NCI-H2227 (cell line): ENCODE measurements at regions not wholly inside any gene's neighbourhood (a gene's known extent, or its start where the extent isn't known, plus 50 kb on each side); places are given as distances from the start of the nearest gene placed in this dataset.
"Not testable (repeated sequence)": the region's sequence is repeated elsewhere in the genome, so short reads cannot be mapped to it uniquely, and the experiment has no call there.

Experiments
- DNase-seq: peaks from one replicate; lab custom pipeline; 2025; ENCODE audit not compliant: unreplicated experiment; lab: John Stamatoyannopoulos, UW

DNA sequence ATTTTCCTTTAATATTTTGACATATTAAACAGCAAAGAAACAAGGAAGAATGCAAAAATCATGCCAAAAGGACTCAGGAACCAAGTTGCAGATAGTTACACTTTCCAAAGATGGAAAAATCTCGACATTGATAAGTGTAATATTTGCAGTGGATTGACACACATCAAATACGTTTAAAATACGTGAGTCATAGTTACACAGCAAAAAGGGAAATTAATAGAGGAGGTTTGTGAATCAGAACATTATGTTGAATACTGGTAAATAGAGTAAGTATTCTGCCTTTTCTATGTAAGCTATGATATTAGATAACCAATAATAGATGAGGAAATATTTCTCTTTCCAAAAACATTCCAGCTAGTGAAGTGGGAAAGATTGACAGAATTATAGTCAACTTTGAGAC lies 1761.3 kb upstream of the IGFBP7 start:
- no peak for DNase-seq

DNA sequence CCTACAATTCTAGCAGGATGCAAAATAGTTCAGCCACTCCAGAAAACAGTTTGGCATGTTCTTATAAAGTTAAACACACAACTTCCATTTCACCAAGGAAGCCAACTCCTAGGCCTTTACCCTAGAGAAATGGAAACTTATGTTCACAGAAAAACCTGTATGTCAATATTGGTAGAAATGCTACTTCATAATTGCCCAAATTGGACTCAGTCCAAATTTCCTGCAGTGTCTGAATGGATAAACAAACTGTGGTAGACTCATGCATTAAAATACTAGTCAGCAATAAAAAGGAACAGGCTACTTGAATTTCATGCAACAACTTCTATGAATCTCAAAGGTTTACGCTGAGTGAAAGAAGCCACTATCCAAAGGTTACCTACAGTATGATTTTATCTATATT lies 1738.8 kb upstream of the IGFBP7 start:
- no peak for DNase-seq

DNA sequence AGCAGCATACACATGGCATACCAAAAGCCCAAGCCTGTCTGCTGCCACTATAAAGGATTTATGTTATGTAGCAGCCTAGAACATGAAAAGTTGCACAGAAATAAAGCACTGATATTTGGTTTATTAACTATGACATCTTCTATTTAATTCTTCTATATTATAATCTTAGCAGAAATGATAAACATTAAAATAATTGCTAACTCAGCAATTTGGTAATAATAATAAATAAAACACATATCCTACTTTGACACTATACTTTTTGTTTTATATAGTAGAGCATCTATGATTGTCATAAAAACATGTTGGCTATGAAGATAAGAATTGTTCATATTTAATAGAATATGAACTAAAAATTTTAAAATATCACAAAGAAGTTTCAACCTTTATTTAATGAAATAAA lies 1733.3 kb upstream of the IGFBP7 start:
- no peak for DNase-seq

DNA sequence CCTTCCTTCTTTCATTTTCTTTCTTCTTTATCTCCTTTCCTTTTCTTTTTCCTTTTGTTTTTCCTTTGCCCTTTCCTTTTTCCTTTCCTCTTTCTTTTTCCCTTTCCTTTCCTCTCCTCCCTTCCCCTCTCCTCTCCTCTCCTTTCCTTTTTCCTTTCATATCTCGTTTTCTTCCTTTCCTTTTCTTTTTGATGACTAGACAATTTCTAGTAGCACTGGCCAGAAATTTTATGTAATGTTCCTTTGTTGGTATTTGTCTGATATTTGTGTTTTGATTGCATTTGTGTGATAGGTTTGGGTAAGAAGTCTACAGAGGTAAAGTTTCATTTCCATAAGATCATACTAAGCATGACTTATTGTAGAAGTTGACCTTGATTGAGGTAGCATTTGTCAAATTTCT lies 1722.9 kb upstream of the IGFBP7 start:
- no peak for DNase-seq

DNA sequence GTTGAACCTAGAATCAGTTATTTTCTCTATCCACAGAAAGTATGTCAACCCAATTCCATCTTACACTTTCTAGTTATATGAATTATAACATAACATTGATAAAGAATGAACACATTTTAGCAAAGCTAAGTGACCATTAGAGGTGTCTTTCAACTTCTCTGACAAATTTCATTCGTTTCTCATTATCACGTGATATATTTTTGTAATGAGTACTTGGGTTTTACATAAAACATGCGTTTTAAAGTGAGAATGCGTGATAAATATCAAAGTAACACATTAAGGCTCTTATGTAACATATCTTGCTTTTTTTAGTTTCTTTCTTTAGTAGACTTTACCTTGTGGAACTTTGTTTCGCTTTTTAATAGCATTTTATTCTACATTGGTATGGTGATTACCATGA lies 1715.1 kb upstream of the IGFBP7 start:
- DNase-seq: no peak

DNA sequence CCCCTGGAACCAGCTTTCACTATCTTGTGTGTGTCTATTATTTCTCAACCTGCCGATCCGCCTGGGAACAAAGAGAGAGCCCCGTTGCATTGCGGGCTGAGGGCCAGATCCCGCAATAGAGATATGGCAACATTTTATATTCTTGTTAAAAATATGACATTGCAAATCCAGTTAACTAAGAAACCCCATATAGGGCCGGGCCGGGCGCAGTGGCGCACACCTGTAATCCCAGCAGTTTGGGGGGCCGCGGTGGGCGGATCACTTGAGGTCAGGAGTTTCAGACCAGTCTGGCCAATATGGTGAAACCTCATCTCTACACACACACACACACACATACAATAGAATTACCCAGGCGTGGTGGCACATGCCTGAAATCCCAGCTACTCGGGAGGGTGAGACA lies 1708.4 kb upstream of the IGFBP7 start:
- not testable (repeated sequence) for DNase-seq

DNA sequence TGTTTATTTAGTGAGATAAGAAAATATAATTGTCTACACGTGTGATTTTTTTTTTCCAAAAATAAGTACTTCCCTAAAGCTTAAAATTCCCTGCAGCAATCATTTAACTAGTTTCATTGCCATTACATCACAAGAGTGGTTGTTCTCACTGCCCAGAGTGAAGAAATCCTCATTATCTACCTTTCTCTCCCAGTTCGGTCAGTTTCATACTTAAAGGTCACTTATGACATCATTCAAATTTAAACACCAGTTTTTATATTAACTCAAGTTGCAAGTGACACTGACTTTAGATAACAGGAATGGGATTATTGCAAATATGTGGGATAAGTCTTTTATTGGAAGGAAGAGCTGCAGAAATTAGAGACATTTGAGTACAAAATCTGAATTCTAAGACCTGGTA lies 1699.8 kb upstream of the IGFBP7 start:
- DNase-seq: no peak

DNA sequence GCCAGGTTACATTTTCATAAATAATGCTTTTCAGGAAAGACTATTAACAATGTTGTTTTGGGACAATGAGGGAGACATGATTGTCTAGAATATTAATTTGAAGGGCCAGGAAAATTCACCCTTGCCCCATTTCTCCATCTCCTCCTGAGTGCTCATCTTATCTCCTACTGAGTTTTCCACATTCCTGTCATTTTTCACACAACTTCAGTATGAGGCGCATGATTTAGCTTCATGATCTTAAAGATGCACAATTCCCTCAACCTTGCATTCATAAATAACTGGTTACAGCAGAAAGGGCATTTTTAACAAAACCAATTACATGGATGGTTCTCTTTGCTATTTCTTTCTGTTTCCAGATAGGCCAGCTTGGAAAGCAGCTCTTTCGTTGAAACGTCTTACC lies 1699.2 kb upstream of the IGFBP7 start:
- DNase-seq: no peak

DNA sequence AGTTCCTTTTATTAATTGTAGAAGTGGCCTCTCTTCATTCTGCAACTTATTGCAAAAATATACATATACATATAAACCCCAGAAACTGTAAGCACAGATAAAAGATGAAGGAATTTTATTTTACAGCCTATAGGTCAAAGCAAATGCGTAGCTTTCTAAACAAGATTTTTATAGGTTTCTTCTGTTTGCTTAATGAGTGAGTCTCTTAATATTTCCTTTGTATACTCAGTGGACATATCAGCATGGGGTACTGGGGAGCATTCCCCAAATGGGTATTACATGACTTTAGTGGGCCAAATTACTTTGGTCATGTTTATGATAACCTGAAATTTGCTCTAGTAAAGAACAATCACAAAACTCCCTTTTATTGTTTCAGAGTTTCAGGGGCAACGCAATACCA lies 1698.6 kb upstream of the IGFBP7 start:
- no peak for DNase-seq

DNA sequence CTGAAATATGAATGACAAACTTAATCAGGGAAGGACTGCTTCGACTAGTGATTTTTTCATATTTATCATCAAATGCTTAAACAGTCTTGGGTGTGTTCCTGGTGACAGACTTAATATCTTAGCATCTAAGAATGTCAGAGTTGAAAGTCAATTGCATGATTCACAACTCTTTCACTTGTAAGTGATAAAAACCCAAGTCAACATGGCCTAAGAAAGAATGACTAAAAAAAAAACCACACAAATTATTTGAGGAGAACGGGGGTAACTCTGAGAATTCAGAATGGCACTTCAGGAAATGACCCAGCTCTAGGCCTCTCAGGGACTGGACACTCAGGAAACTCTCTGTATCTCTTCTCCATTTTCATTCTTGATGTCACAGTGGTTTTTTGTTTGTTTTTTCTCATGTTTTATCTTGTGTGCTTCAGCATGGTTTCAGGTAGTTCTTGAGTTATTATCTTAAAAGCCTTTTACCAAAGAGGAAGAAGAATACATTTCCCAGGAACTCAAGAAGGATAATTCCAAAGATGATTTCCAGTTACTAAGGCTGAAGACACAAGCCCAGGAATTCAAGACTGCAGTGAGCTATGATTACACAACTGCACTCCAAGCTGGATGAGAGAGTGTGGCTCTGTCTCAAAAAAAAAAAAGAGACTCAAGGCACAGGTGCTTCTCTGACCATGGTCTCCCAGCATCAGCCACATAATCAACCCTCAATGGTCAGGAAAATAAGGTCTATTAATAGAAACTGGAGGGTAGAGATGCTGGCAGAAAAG lies 1697.8 kb upstream of the IGFBP7 start:
- DNase-seq: no peak

DNA sequence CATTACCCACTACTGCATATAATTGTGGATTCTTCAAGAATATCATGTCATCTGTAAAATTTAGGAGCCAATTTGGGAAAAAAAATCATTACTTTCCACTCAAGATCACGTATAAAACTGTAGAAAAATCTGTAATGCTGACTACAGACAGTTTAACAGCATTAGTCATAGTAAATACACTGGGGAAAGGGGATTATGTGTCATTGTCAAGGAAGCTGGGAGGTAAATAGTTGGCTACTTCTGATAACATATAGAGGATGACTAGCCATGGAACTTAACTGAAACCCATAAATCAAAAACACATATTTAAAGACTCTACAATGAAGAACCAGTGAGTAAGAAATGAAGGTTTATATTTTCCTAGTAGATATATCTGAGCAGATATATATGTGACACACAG lies 1666.4 kb upstream of the IGFBP7 start:
- no peak for DNase-seq

DNA sequence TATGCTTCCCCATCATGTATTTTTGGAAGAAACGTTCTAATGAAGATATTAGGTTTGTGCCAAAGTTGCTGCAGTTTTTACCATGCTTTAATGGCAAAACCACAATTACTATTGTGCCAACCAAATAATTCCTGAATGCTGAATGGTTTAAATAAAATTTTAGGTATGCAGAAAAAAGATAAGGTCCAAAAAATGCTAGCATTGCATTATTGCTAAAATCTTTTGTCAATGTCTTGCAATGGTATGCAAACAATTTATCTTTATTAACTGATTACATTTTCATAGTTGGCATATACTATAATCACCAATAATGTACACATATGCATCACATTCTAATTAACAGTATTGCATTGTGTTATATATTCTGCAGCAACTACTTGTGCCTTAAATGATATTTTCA lies 1657.4 kb upstream of the IGFBP7 start:
- DNase-seq: no peak

DNA sequence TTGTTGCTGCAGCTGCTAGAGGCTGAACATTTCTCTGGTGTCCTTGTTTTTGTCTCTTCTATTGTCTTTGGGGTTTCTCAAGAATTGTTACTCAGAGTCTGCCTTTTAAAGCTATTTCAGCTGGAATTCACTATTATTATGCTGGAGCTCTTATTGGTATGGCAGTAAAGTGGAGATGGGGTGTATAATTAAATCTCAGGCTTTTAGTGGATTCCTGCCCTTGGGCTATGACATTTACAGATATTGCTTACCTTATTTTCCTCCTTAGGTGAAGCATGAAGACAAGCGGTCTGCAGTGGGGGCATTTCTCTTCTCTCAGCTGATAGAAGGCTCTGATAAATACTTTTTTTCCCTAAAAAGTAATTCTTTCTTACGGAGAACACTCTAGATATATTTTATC lies 1656.6 kb upstream of the IGFBP7 start:
- no peak for DNase-seq

DNA sequence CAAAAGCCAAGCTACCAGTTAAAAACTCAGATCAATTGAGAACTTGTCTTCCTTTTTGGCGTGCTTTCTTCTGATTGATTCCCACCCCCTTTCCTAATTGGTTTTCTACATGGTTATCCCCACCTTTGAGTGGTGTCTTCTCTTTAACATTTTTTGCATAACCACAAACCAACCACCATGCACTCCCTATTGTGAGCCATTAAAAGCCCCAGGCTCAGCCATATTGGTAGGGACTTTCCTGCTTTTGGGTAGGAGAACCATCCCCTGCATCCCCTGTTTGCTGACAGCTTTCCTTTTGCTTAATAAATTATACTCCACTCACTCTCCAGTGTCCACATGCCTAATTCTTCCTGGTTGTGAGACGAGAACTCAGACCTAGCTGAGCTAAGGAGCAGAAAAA lies 1651.4 kb upstream of the IGFBP7 start:
- no peak for DNase-seq

DNA sequence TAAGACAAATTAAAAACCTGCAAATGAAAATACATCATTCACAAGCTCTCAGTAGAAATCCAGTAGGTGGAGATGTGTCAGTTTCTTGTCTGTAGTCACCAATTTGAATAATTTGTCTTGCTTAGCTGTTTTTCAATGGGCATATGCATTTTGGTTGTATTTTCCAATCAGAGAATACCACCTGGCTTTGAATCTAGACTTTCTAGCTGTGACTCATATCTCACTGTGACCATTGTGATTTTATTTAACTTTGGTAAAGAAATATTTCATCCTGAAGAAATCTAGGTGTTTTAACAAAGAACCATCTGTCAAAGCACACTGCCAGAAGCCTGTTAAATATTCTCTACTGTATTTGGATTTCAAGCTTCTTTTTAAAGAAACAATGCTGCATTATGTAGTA lies 1650.6 kb upstream of the IGFBP7 start:
- DNase-seq: no peak

DNA sequence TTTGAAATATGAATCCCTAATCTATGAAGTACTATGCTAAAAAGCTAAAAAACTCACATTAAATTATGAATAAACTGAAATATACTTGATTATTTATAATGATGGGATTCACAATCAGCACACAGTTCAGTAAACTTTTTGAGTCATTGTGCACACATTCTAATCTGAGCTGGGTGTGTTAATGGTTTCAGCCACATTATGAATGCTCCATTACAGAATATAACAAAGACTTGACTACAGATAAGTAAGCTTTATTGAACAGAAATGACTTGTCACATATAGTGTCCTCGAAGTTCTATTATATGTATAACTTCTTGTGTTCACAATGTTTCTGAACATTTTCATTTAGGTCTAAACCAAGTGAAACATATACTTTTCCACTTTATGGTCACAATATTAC lies 1649.9 kb upstream of the IGFBP7 start:
- DNase-seq: no peak

DNA sequence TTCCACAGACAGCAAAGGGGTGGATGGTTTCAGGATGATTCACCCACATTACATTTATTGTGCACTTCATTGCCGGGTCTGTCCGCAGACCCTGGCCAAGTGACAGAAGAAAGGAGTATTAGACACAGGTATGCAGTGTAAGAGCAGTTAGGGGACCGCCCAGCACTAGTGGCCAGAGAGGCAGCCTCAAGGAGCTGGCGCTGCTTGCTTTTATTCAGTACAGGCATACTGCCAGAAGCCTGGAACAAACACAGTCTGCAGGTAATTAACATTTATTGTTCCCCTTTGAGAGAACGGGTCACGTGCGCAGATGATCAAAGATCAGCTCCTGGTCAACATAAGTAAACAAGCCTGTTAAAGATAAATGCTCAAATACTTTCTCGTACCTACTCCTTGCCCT lies 1639.0 kb upstream of the IGFBP7 start:
- no peak for DNase-seq

DNA sequence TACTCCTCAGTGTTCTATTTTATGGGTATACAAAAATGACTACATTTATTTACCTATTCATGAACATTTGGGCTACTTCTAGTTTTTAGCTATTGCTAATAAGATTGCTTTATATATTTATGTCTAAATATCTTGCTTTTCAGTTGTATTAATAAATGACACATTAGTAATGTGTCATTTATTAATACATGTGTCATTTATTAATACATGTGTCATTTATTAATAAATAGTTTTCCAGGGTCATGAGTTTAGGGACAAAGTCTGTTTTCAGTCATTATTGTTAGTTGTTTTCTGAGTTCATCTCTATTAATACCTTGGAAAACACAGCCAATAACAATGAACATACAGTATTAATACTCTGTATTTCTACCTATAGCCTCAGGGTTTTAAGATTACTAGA lies 1630.7 kb upstream of the IGFBP7 start:
- DNase-seq: no peak

DNA sequence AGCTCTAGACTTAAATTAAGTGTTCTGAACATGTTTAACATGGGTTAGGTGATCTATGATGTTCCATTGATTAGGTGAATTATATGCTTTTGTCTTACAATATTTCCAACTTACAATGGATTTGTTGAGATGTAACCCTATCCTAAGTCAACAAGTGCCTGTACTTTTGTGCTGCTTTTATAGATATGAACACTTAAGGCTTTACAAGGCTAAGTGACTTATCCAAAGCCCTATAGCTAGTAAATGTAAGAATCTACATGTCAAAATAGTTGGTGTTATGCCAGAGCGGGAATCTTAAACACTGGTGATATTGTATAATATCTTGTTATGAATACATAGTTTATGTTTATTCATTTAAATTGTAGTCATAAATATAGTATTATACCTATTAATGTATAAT lies 1629.1 kb upstream of the IGFBP7 start:
- DNase-seq: no peak

DNA sequence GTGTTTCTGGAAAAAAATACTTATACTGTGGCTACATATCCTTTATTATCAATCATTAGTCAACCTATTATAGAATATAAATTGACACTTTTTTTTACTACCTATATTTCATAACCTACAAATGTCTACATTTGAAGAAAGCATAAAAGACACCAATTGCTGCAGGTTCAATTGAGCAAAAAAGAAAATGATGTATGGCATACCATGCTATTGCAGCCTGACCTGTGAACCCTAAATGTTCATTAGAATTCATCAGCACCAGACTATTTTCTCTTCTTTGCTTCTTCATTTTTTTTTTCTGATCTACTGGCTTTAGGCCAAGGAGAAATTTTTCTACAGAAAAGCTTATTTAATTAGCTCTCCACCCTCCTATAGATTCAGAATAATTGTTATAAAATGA lies 1628.2 kb upstream of the IGFBP7 start:
- no peak for DNase-seq

DNA sequence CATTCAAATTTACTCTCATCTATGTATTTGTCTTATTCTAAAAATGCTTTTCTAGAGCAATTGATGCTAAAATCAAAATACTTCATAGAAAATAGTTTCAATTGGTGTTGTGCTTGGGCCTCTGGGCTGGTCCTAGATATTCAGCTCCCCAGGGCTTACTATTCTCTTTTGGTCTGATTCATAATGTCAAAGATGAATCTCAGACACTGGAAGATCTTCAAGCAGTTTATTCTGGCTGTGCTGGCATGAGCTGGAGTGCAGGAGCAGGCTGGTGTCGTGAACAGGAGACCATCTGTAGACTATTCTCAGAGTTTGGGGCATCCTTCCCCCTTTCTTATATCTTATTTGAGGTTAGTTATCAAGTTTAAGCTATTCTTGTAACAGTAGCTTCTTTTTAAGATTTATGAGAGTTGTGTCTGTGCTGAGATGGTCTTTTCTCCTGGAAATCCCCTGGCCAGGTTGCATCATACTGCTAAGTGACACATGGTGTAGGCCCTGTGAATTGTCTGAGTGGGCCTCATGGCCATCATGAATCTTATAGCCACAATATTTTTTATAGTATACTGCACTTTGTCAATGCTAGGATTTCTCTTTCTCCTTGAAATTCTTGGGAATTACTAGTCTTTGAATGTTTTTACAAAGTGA lies 1624.0 kb upstream of the IGFBP7 start:
- no peak for DNase-seq

DNA sequence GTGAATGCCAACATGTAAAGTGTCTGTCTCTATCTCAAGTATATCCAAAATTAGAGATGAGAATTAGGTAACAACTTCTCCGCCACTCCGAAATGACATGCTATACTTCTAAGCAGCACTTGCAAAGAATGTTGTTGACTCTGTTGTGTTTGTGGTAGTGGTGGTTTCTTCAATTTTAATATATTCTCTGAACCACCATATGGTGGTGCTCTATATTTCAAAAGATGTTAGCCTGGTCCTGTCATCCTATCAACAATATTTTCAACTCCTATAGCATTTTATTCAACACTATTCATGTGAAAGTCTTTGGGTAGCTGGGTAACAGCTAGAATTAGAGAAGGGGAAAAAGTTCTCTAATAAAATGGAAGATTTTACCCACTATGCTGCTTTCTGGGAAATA lies 1622.8 kb upstream of the IGFBP7 start:
- no peak for DNase-seq

DNA sequence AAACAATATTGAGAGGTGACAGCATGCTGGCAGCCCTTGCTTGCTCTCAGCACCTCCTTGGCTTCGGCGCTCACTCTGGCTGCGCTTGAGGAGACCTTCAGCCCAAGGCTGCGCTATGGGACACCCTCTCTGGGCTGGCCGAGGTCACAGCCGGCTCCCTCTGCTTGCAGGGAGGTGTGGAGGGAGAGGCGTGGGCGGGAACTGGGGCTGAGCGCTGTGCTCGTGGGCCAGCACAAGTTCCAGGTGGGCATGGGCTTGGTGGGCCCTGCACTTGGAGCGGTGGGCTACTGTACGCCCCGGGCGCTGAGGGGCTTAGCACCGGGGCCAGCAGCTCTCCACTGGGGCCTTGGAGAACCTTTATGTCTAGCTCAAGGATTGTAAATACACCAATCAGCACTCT lies 1613.8 kb upstream of the IGFBP7 start:
- no peak for DNase-seq
